Endodermal cell (in vitro differentiated cells): ENCODE measurements at regions not wholly inside any gene's neighbourhood (a gene's known extent, or its start where the extent isn't known, plus 50 kb on each side); places are given as distances from the start of the nearest gene placed in this dataset.

Experiments used
- DNase-seq: peaks from one replicate; pipeline ENCODE4 v3.0.0-alpha.2; 2017
- H3K27ac ChIP-seq: 2 replicates; pipeline ENCODE4 v1.5.1; 2013; ENCODE audit warnings: mild to moderate bottlenecking, low read depth, low read length, moderate library complexity
- H3K27me3 ChIP-seq: 2 replicates; pipeline ENCODE4 v1.6.1; 2013; ENCODE audit warnings: mild to moderate bottlenecking, low read length, moderate library complexity; ENCODE audit not compliant: insufficient read depth, control insufficient read depth, poor library complexity, severe bottlenecking
- H3K36me3 ChIP-seq: 2 replicates; pipeline ENCODE4 v1.7.0; 2013; ENCODE audit warnings: mild to moderate bottlenecking, low read length, moderate library complexity; ENCODE audit not compliant: control insufficient read depth, insufficient read depth
- H3K4me1 ChIP-seq: one replicate; pipeline ENCODE4 v1.7.0; 2013; ENCODE audit warnings: low read length; ENCODE audit not compliant: control insufficient read depth, insufficient read depth
- H3K4me3 ChIP-seq: 2 replicates; pipeline ENCODE4 v1.5.1; 2013; ENCODE audit warnings: mild to moderate bottlenecking, low read length, moderate library complexity
- H3K9ac ChIP-seq: 2 replicates; pipeline ENCODE4 v1.6.1; 2013; ENCODE audit warnings: mild to moderate bottlenecking, low read length, moderate library complexity; ENCODE audit not compliant: poor library complexity, severe bottlenecking; ENCODE audit errors: extremely low read depth
- H3K9me3 ChIP-seq: 2 replicates; pipeline ENCODE4 v1.6.1; 2013; ENCODE audit warnings: mild to moderate bottlenecking, low read length, moderate library complexity; ENCODE audit not compliant: control insufficient read depth
- H3K27ac Mint-ChIP-seq: 2 replicates; pipeline ENCODE4 v1.8.0; 2020; ENCODE audit warnings: mixed read lengths
- H3K27me3 Mint-ChIP-seq: 2 replicates; pipeline ENCODE4 v1.8.0; 2021; ENCODE audit warnings: mild to moderate bottlenecking, mixed read lengths; ENCODE audit not compliant: insufficient read depth
- H3K36me3 Mint-ChIP-seq: 2 replicates; pipeline ENCODE4 v1.8.0; 2020; ENCODE audit warnings: low read depth, mixed read lengths
- H3K4me1 Mint-ChIP-seq: 2 replicates; pipeline ENCODE4 v1.8.0; 2020; ENCODE audit warnings: mixed read lengths
- H3K4me3 Mint-ChIP-seq: 2 replicates; pipeline ENCODE4 v1.8.0; 2020; ENCODE audit warnings: mild to moderate bottlenecking, moderate library complexity, mixed read lengths
- H3K9me3 Mint-ChIP-seq: 2 replicates; pipeline ENCODE4 v1.8.0; 2020; ENCODE audit warnings: mild to moderate bottlenecking, mixed read lengths
- CTCF ChIP-seq: fragments of 200-600 bp; sonication (generic); conservative IDR thresholded peaks from 2 replicates; pipeline ENCODE4 v1.5.0; 2021; ENCODE audit warnings: antibody characterized with exemption, mild to moderate bottlenecking
- WGBS, 2 experiments: methylation state at CpG; one replicate each; pipeline versions ENCODE4 v1.1.5 to v1.1.7; 2013; ENCODE audit warnings: missing lambda C conversion rate in 2 of 2, mixed read lengths in 1 of 2; ENCODE audit not compliant: insufficient coverage in 1 of 2, insufficient read length in 1 of 2; 5-methylcytosine and 5-hydroxymethylcytosine counted together

- 92 to 99% methylated on average over 22 to 34 of the region's 34 CpGs for WGBS, 2 experiments
- no peak overlapping the region for H3K9ac ChIP-seq
These were observed 293.3 kb upstream of the SHH start for GRCh38 chr7:156105337-156106106.

GRCh38 chr7:156104501-156105336, 292.5 kb upstream of the SHH start:
- no peak for DNase-seq
- Mint-ChIP-seq H3K27me3 (no peaks in the 10 kb centered on the region), H3K4me3 (no peak overlapping the region), H3K9me3 (no peaks in the 10 kb centered on the region), H3K36me3 (no peaks in the 10 kb centered on the region), H3K4me1 (no peaks in the 10 kb centered on the region), H3K27ac (no peak overlapping the region)
- no peaks in the 10 kb centered on the region for H3K4me1 ChIP-seq
- H3K36me3 ChIP-seq, result no peaks in the 10 kb centered on the region
- H3K27ac ChIP-seq, result no peak overlapping the region
- no peak for TF ChIP-seq CTCF
- 94 to 96% methylated on average over 29 to 39 of the region's 39 CpGs for WGBS, 2 experiments
- no peaks in the 10 kb centered on the region for H3K27me3 ChIP-seq
- H3K9ac ChIP-seq, result no peak overlapping the region
- no peaks in the 10 kb centered on the region for H3K9me3 ChIP-seq
- H3K4me3 ChIP-seq, result no peak overlapping the region

More at GRCh38 chr7:156105337-156106106, 293.3 kb upstream of the SHH start:
- no peaks in the 10 kb centered on the region for H3K4me1 Mint-ChIP-seq
- no peak for TF ChIP-seq CTCF
- H3K9me3 Mint-ChIP-seq, result no peaks in the 10 kb centered on the region
- no peak for DNase-seq
- Histone ChIP-seq H3K4me3 (no peak overlapping the region), H3K36me3 (no peaks in the 10 kb centered on the region), H3K27ac (no peak overlapping the region), H3K4me1 (no peaks in the 10 kb centered on the region), H3K27me3 (no peaks in the 10 kb centered on the region), H3K9me3 (no peaks in the 10 kb centered on the region)
- no peak overlapping the region for H3K27ac Mint-ChIP-seq
- no peaks in the 10 kb centered on the region for H3K27me3 Mint-ChIP-seq
- no peaks in the 10 kb centered on the region for H3K36me3 Mint-ChIP-seq
- H3K4me3 Mint-ChIP-seq, result no peak overlapping the region

GRCh38 chr7:156102267-156102666, 290.0 kb upstream of the SHH start:
- Histone ChIP-seq H3K9ac (no peak overlapping the region), H3K9me3 (no peaks in the 10 kb centered on the region), H3K36me3 (no peaks in the 10 kb centered on the region), H3K27me3 (no peaks in the 10 kb centered on the region), H3K4me3 (no peak overlapping the region), H3K4me1 (no peaks in the 10 kb centered on the region), H3K27ac (no peak overlapping the region)
- no peak overlapping the region for H3K4me3 Mint-ChIP-seq
- WGBS, 2 experiments, result 88 to 89% methylated on average over 1 of the region's 1 CpG
- no peaks in the 10 kb centered on the region for H3K4me1 Mint-ChIP-seq
- no peak for TF ChIP-seq CTCF
- H3K36me3 Mint-ChIP-seq, result no peaks in the 10 kb centered on the region
- no peak for DNase-seq
- no peak overlapping the region for H3K27ac Mint-ChIP-seq
- H3K9me3 Mint-ChIP-seq, result no peaks in the 10 kb centered on the region
- H3K27me3 Mint-ChIP-seq, result no peaks in the 10 kb centered on the region
